ENCODE measurements at regions not wholly inside any gene's neighbourhood (a gene's known extent, or its start where the extent isn't known, plus 50 kb on each side); places are given as distances from the start of the nearest gene placed in this dataset.
"Not testable (repeated sequence)": the region's sequence is repeated elsewhere in the genome, so short reads cannot be mapped to it uniquely, and the experiment has no call there.

GRCh38 chr3:20280257-20280656 is 94.3 kb upstream of the SGO1 start:
- no peak for DNase-seq
- Mint-ChIP-seq H3K4me1 (ENCODE audit: low read depth, unreplicated experiment) (no peaks in the 10 kb centered on the region), H3K9me3 (ENCODE audit: low read depth, unreplicated experiment) (peaks cover 3% of the 10 kb centered on the region), H3K4me3 (ENCODE audit: low read depth, unreplicated experiment) (no peak overlapping the region), H3K27ac (ENCODE audit: unreplicated experiment) (no peak overlapping the region), H3K27me3 (ENCODE audit: unreplicated experiment) (no peaks in the 10 kb centered on the region), H3K36me3 (ENCODE audit: insufficient read depth, unreplicated experiment) (no peaks in the 10 kb centered on the region)
- CTCF ChIA-PET = interaction anchor here (0.6 kb wide), 3 partner anchors 12 to 118 kb away, joined by 3 to 4 read pairs (median 3); no protein-coding TSS in a partner anchor
- intact Hi-C loops (cut with micrococcal nuclease; ENCODE audit: unreplicated experiment) = no loop called here
- TF ChIP-seq, protein P1, sequence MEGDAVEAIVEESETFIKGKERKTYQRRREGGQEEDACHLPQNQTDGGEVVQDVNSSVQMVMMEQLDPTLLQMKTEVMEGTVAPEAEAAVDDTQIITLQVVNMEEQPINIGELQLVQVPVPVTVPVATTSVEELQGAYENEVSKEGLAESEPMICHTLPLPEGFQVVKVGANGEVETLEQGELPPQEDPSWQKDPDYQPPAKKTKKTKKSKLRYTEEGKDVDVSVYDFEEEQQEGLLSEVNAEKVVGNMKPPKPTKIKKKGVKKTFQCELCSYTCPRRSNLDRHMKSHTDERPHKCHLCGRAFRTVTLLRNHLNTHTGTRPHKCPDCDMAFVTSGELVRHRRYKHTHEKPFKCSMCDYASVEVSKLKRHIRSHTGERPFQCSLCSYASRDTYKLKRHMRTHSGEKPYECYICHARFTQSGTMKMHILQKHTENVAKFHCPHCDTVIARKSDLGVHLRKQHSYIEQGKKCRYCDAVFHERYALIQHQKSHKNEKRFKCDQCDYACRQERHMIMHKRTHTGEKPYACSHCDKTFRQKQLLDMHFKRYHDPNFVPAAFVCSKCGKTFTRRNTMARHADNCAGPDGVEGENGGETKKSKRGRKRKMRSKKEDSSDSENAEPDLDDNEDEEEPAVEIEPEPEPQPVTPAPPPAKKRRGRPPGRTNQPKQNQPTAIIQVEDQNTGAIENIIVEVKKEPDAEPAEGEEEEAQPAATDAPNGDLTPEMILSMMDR (IDR thresholded peaks at IDR 0.05; ENCODE audit: unreplicated experiment) = no peak
- BruUV-seq (replicated peaks) = no TSS peak

- H3K36me3 Mint-ChIP-seq (ENCODE audit: insufficient read depth, unreplicated experiment); CTCF ChIA-PET; H3K4me3 Mint-ChIP-seq (ENCODE audit: low read depth, unreplicated experiment); intact Hi-C loops (cut with micrococcal nuclease; ENCODE audit: unreplicated experiment); BruUV-seq (replicated peaks); H3K4me1 Mint-ChIP-seq (ENCODE audit: low read depth, unreplicated experiment); H3K27ac Mint-ChIP-seq (ENCODE audit: unreplicated experiment); H3K9me3 Mint-ChIP-seq (ENCODE audit: low read depth, unreplicated experiment); H3K27me3 Mint-ChIP-seq (ENCODE audit: unreplicated experiment); DNase-seq: not testable (repeated sequence)
Observed at GRCh38 chr3:20265977-20266376, 80.0 kb upstream of the SGO1 start.

- peaks cover 9% of the 10 kb centered on the region for H3K4me1 Mint-ChIP-seq (ENCODE audit: low read depth, unreplicated experiment)
- peaks cover 8% of the 10 kb centered on the region for H3K9me3 Mint-ChIP-seq (ENCODE audit: low read depth, unreplicated experiment)
- BruUV-seq (replicated peaks) = no TSS peak
- intact Hi-C loops (cut with micrococcal nuclease; ENCODE audit: unreplicated experiment) = no loop called here
- TF ChIP-seq, protein P1 (IDR thresholded peaks at IDR 0.05; ENCODE audit: unreplicated experiment) = no peak
- peak overlapping the region; percentile 6 for H3K27ac Mint-ChIP-seq (ENCODE audit: unreplicated experiment)
- no peak overlapping the region for H3K4me3 Mint-ChIP-seq (ENCODE audit: low read depth, unreplicated experiment)
- H3K27me3 Mint-ChIP-seq (ENCODE audit: unreplicated experiment) = no peaks in the 10 kb centered on the region
- H3K36me3 Mint-ChIP-seq (ENCODE audit: insufficient read depth, unreplicated experiment) = no peaks in the 10 kb centered on the region
- CTCF ChIA-PET = no interaction called here
- DNase-seq = no peak
Observed at GRCh38 chr3:20264900-20265567, 79.0 kb upstream of the SGO1 start.

- DNase-seq = no peak
- TF ChIP-seq, protein P1 (IDR thresholded peaks at IDR 0.05; ENCODE audit: unreplicated experiment) = no peak
- peaks cover 4% of the 10 kb centered on the region for H3K9me3 Mint-ChIP-seq (ENCODE audit: low read depth, unreplicated experiment)
- no peaks in the 10 kb centered on the region for H3K27me3 Mint-ChIP-seq (ENCODE audit: unreplicated experiment)
- H3K27ac Mint-ChIP-seq (ENCODE audit: unreplicated experiment) = no peak overlapping the region
- intact Hi-C loops (cut with micrococcal nuclease; ENCODE audit: unreplicated experiment) = loop anchor here (10.0 kb wide), 1 partner anchor 66 kb away; no protein-coding TSS in a partner anchor
- H3K36me3 Mint-ChIP-seq (ENCODE audit: insufficient read depth, unreplicated experiment) = peaks cover 8% of the 10 kb centered on the region
- CTCF ChIA-PET = no interaction called here
- peaks cover 28% of the 10 kb centered on the region for H3K4me1 Mint-ChIP-seq (ENCODE audit: low read depth, unreplicated experiment)
- no TSS peak for BruUV-seq (replicated peaks)
- H3K4me3 Mint-ChIP-seq (ENCODE audit: low read depth, unreplicated experiment) = no peak overlapping the region
Observed at GRCh38 chr3:20258371-20258770, 72.4 kb upstream of the SGO1 start.

GRCh38 chr3:20256144-20256543 is 70.1 kb upstream of the SGO1 start:
- BruUV-seq (replicated peaks) = no TSS peak
- no peak for DNase-seq
- Mint-ChIP-seq H3K27ac (ENCODE audit: unreplicated experiment) (peak overlapping the region; percentile 23), H3K4me3 (ENCODE audit: low read depth, unreplicated experiment) (no peak overlapping the region), H3K4me1 (ENCODE audit: low read depth, unreplicated experiment) (peaks cover 28% of the 10 kb centered on the region), H3K27me3 (ENCODE audit: unreplicated experiment) (no peaks in the 10 kb centered on the region), H3K9me3 (ENCODE audit: low read depth, unreplicated experiment) (peaks cover 4% of the 10 kb centered on the region), H3K36me3 (ENCODE audit: insufficient read depth, unreplicated experiment) (peaks cover 8% of the 10 kb centered on the region)
- CTCF ChIA-PET = no interaction called here
- TF ChIP-seq, protein P1 (IDR thresholded peaks at IDR 0.05; ENCODE audit: unreplicated experiment) = no peak
- intact Hi-C loops (cut with micrococcal nuclease; ENCODE audit: unreplicated experiment) = loop anchor here (10.0 kb wide), 1 partner anchor 69 kb away; no protein-coding TSS in a partner anchor

Data from Calu3 (cell line).